ENCODE measurements at regions not wholly inside any gene's neighbourhood (a gene's known extent, or its start where the extent isn't known, plus 50 kb on each side); places are given as distances from the start of the nearest gene placed in this dataset.

DNA sequence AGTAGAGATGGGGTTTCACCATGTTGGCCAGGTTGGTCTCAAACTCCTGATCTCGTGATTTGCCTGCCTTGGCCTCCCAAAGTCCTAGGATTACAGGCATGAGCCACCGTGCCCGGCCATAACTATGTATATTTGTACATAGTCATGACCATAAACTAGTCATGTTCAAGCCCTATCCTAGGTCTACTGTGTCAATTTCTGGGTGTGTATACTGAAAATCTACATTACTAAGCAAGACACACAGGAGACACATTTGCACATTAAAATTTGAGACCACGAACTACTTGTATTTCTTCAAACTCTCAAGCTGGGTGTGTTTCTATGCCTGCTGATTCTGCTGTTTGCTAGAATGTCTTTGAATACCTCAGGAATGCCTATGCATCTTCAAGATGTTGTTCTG lies 451.3 kb upstream of the MCTP2 start:
- TF ChIP-seq, protein P1, sequence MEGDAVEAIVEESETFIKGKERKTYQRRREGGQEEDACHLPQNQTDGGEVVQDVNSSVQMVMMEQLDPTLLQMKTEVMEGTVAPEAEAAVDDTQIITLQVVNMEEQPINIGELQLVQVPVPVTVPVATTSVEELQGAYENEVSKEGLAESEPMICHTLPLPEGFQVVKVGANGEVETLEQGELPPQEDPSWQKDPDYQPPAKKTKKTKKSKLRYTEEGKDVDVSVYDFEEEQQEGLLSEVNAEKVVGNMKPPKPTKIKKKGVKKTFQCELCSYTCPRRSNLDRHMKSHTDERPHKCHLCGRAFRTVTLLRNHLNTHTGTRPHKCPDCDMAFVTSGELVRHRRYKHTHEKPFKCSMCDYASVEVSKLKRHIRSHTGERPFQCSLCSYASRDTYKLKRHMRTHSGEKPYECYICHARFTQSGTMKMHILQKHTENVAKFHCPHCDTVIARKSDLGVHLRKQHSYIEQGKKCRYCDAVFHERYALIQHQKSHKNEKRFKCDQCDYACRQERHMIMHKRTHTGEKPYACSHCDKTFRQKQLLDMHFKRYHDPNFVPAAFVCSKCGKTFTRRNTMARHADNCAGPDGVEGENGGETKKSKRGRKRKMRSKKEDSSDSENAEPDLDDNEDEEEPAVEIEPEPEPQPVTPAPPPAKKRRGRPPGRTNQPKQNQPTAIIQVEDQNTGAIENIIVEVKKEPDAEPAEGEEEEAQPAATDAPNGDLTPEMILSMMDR (IDR thresholded peaks at IDR 0.05; ENCODE audit: extremely low read depth, insufficient read depth, missing control alignments), result no peak
- in situ Hi-C loops (cut with MboI; ENCODE audit: low pct_unique_long_range_greater_than_20kb, low sequenced_read_pairs, unreplicated experiment), result no loop called here
- DNase-seq (ENCODE audit: low spot score), result no peak

- TF ChIP-seq, protein P1 (IDR thresholded peaks at IDR 0.05; ENCODE audit: extremely low read depth, insufficient read depth, missing control alignments), result no peak
- no peak for DNase-seq (ENCODE audit: low spot score)
- in situ Hi-C loops (cut with MboI; ENCODE audit: low pct_unique_long_range_greater_than_20kb, low sequenced_read_pairs, unreplicated experiment), result no loop called here
Observed at GRCh38 chr15:93779341-93779740, 452.0 kb upstream of the MCTP2 start.

DNA sequence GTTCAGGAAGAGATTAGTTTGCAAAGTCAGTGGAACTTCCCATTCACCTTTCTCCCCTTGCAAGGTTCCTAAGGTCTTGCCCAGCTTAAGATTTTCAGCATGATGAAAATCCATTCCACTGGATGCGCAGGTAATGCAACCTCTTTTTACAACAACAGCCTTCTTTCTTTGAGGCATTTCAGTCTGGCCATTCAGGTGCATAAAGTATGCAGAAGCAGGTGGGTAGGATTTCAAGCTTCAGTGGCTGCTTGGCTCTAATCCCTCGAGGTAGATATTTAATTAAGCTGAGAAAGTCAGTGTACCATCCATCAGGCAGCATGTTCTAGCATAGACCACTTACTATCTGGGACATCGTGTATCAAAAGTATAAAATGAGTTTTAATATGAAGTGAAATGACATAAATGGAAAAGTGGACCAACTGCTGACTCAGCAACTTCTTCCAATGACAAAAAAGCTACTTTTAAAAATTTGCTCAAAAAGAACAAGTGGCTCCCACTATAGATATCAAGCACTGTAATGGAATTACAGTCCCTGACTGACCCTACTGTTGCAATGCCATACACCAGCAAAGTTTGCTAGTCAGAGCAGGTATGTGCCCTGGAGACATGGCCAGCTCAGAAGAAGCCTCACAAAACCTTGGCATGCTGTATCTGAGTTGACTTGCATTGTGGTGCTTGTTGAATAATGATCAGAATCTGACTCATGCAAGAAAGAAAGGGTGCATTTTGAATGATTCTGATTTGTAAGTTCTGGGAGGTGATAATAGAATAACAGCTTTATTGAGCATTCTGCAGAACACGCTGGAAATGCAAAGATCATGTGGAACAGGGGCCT lies 459.9 kb upstream of the MCTP2 start:
- TF ChIP-seq, protein P1 (IDR thresholded peaks at IDR 0.05; ENCODE audit: extremely low read depth, insufficient read depth, missing control alignments), result no peak
- no peak for DNase-seq (ENCODE audit: low spot score)
- in situ Hi-C loops (cut with MboI; ENCODE audit: low pct_unique_long_range_greater_than_20kb, low sequenced_read_pairs, unreplicated experiment), result no loop called here

DNA sequence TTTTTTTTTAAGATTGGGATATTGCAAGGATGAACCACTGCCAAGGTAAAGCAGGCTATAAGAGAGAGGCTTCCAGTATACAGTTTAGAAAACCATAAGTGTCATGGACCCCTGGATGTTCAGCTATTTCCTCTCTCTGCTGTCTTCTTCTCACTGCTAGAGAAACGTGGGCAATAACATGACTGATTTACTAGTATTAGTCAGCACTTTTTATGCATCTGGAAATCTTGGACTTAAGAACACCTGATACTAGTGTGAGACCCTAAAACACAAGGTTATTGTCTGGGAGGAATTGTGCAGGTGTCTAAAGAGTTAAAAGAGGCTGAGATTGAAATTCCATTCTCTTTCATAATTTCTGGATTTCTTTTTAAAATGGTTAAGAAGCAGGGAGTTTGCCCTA lies 460.6 kb upstream of the MCTP2 start:
- no peak for DNase-seq (ENCODE audit: low spot score)

GRCh38 chr15:93762036-93762435 lies 469.3 kb upstream of the MCTP2 start:
- in situ Hi-C loops (cut with MboI; ENCODE audit: low pct_unique_long_range_greater_than_20kb, low sequenced_read_pairs, unreplicated experiment), result no loop called here
- TF ChIP-seq, protein P1 (IDR thresholded peaks at IDR 0.05; ENCODE audit: extremely low read depth, insufficient read depth, missing control alignments), result no peak
- DNase-seq (ENCODE audit: low spot score), result no peak

More for the DNA sequence above, 460.6 kb upstream of the MCTP2 start:
- in situ Hi-C loops (cut with MboI; ENCODE audit: low pct_unique_long_range_greater_than_20kb, low sequenced_read_pairs, unreplicated experiment), result no loop called here
- TF ChIP-seq, protein P1 (IDR thresholded peaks at IDR 0.05; ENCODE audit: extremely low read depth, insufficient read depth, missing control alignments), result no peak

DNA sequence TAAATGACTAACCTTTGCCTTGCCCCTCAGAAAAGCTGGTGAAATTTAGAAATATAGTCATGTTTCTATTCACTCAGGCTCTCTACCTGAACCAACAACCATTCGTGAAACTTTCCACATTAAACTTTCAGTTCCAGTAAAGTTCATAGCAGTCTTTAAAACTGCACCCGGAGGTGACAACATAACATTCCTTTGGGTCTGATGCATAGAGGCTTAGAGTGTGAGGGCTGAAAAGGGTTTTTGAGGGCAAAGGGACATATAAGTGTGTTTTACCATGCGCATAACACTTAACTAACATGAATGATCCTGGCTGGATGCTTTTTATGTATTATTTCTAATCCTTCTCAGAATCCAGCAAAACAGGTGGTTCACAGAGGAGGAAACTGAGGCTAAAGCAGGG lies 471.7 kb upstream of the MCTP2 start:
- DNase-seq (ENCODE audit: low spot score), result no peak
- TF ChIP-seq, protein P1 (IDR thresholded peaks at IDR 0.05; ENCODE audit: extremely low read depth, insufficient read depth, missing control alignments), result no peak
- in situ Hi-C loops (cut with MboI; ENCODE audit: low pct_unique_long_range_greater_than_20kb, low sequenced_read_pairs, unreplicated experiment), result no loop called here

All from GM13977 (cell line).